Naive B cell (primary cell): ENCODE measurements at regions not wholly inside any gene's neighbourhood (a gene's known extent, or its start where the extent isn't known, plus 50 kb on each side); places are given as distances from the start of the nearest gene placed in this dataset.
"Not testable (repeated sequence)": the region's sequence is repeated elsewhere in the genome, so short reads cannot be mapped to it uniquely, and the experiment has no call there.

Experiments
- ATAC-seq, 2 donors: fragments of 150-1000 bp; cut with Tn5 transposase; 2 replicates each; pipeline ENCODE4 v1.10.0; 2021; ENCODE audit warnings: low read depth in 2 of 2, mild to moderate bottlenecking in 2 of 2, moderate library complexity in 2 of 2
- DNase-seq: peaks from one replicate; pipeline ENCODE4 v3.0.0; 2022
- H3K27ac Mint-ChIP-seq, 6 donors: one replicate each; pipeline ENCODE4 v1.8.0; 2020 to 2022; ENCODE audit warnings: mild to moderate bottlenecking in 6 of 6, mixed read lengths in 6 of 6, moderate library complexity in 5 of 6, inconsistent platforms in 2 of 6
- H3K27me3 Mint-ChIP-seq, 3 donors: one replicate each; pipeline ENCODE4 v1.8.0; 2021 to 2022; ENCODE audit warnings: mixed read lengths in 3 of 3, mild to moderate bottlenecking in 1 of 3
- H3K36me3 Mint-ChIP-seq, 2 donors: one replicate each; pipeline ENCODE4 v1.8.0; 2020 to 2022; ENCODE audit warnings: mixed read lengths in 2 of 2, inconsistent platforms in 1 of 2, mild to moderate bottlenecking in 1 of 2
- H3K4me1 Mint-ChIP-seq, 3 donors: one replicate each; pipeline ENCODE4 v1.8.0; 2020 to 2022; ENCODE audit warnings: mixed read lengths in 3 of 3, inconsistent platforms in 1 of 3, mild to moderate bottlenecking in 1 of 3, moderate library complexity in 1 of 3
- H3K4me3 Mint-ChIP-seq, 8 donors: one replicate each; pipeline ENCODE4 v1.8.0; 2020 to 2022; ENCODE audit warnings: mild to moderate bottlenecking in 8 of 8, mixed read lengths in 8 of 8, moderate library complexity in 8 of 8, inconsistent platforms in 2 of 8
- H3K9me3 Mint-ChIP-seq, 7 donors: one replicate each; pipeline ENCODE4 v1.8.0; 2020 to 2022; ENCODE audit warnings: mixed read lengths in 7 of 7, mild to moderate bottlenecking in 5 of 7, inconsistent platforms in 2 of 7, moderate library complexity in 1 of 7

DNA sequence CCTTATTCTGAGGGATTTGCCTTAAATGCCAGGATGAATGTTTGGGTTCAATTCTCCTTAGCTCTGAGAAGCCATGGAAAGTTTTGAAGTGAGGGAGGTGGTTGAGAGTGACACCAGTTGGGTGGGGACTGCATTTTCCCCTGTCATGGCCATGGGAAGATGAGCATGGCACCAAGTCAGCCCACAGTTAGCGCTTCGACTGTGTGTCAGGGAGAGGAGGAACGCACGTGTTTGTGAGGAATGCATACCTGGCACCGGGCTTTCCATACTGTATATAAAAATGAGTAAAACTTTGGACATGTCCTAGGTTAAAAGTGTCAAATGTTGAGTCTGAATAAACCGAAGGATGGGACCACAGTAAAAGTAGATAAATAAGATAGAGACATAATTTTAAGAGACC lies 187.5 kb upstream of the KL start:
- no peaks in the 10 kb centered on the region for H3K36me3 Mint-ChIP-seq
- peaks cover 0 to 12% (median 4%) of the 10 kb centered on the region in 7 donors for H3K9me3 Mint-ChIP-seq
- H3K4me1 Mint-ChIP-seq, result no peaks in the 10 kb centered on the region
- no peak overlapping the region for H3K27ac Mint-ChIP-seq
- H3K27me3 Mint-ChIP-seq, result peaks cover 0 to 9% (median 0%) of the 10 kb centered on the region in 3 donors
- ATAC-seq (no peak), DNase-seq (no peak)
- no peak overlapping the region for H3K4me3 Mint-ChIP-seq

DNA sequence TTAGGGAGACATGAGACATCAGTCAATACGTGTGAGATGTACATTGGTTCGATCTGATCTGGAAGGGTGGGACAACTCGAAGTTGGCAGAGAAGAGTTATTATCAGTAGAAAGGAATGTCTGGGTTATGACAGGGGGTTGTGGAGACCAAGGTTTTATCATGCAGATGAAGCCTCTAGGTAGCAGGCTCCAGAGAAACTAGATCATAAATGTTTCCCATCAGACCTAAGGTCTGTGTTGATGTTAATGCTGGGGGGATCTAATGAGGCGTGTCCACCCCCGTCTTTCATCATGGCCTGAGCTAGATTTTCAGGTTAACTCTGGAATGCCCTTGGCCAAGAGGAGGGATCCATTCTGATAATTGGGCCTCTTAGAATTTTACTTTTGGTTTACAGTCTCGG lies 187.0 kb upstream of the KL start:
- Mint-ChIP-seq H3K27ac (no peak overlapping the region), H3K4me3 (no peak overlapping the region), H3K9me3 (peaks cover 0 to 18% (median 10%) of the 10 kb centered on the region in 7 donors), H3K36me3 (no peaks in the 10 kb centered on the region), H3K27me3 (peaks cover 0 to 9% (median 0%) of the 10 kb centered on the region in 3 donors), H3K4me1 (no peaks in the 10 kb centered on the region)
- no peak for DNase-seq
- ATAC-seq, result no peak

DNA sequence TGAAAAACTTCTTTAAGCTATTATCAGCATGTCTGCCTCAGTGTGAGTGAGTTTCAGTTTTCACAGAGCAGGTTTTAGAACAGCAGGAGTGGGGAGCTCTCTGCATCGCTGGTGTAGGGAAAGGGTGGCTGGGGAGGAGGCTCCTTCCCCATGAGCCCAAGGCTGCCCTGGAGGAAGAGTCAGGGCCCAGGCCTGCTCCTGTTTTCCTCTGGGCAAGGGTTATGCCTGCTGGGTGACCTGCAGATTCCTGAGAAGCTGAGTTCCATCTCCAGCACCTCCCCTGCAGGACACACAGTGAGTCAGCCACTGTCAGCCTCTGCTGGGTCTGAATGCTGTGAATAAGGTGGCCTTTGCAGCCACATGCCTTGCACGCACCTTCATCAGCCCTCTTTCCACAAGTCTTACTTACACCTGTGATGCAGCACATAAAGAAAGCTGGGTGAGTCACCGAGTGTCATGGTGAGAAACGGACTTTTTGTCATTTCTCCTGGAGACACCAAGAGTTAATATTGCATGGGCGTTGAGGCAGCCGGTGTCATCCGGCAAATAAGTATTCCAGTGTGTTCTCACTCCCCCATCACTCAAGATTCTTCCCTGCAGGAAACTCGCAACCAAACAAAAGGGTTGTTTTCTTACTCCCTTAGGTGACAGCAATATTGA lies 186.4 kb upstream of the KL start:
- Mint-ChIP-seq H3K9me3 (peaks cover 0 to 22% (median 11%) of the 10 kb centered on the region in 7 donors), H3K36me3 (no peaks in the 10 kb centered on the region), H3K4me3 (no peak overlapping the region), H3K4me1 (no peaks in the 10 kb centered on the region), H3K27me3 (peaks cover 0 to 9% (median 0%) of the 10 kb centered on the region in 3 donors), H3K27ac (no peak overlapping the region)
- no peak for ATAC-seq
- DNase-seq, result no peak

DNA sequence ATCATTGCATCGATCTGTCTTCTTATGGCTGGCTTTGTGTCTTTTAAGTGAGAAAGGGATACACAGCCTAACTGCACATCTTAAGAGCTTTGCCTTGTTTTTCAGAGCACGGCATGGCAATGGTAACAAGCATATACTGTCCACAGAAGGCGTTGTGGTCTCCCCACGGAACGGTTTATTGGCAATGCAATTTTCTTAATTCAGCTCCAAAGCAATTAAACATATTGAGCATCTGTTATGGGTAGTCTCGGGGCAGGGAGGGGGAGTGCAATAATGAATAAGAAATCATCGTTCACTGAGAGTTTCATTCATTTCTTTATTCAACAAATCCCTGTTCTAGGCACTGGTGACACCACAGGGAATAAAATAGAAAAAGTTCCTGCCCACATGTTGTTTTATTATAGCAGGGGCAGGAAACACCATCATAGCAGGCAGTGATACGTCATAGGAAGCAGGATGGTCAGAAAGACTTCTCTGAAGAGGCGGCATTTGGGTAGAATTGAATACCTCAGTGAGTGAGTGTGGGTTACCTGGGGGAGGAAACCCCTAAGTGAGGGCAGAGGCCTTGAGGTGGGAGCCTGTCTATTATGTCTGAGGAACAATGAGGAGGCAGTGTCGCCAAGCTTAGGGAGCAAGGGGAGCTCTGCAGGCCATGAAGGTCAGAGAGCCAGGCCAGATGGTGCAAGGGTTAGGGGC lies 185.7 kb upstream of the KL start:
- H3K9me3 Mint-ChIP-seq, result peaks cover 0 to 24% (median 12%) of the 10 kb centered on the region in 7 donors
- no peak for ATAC-seq
- no peak overlapping the region for H3K27ac Mint-ChIP-seq
- DNase-seq, result no peak
- H3K27me3 Mint-ChIP-seq, result peaks cover 0 to 9% (median 0%) of the 10 kb centered on the region in 3 donors
- no peaks in the 10 kb centered on the region for H3K36me3 Mint-ChIP-seq
- no peaks in the 10 kb centered on the region for H3K4me1 Mint-ChIP-seq
- no peak overlapping the region for H3K4me3 Mint-ChIP-seq

DNA sequence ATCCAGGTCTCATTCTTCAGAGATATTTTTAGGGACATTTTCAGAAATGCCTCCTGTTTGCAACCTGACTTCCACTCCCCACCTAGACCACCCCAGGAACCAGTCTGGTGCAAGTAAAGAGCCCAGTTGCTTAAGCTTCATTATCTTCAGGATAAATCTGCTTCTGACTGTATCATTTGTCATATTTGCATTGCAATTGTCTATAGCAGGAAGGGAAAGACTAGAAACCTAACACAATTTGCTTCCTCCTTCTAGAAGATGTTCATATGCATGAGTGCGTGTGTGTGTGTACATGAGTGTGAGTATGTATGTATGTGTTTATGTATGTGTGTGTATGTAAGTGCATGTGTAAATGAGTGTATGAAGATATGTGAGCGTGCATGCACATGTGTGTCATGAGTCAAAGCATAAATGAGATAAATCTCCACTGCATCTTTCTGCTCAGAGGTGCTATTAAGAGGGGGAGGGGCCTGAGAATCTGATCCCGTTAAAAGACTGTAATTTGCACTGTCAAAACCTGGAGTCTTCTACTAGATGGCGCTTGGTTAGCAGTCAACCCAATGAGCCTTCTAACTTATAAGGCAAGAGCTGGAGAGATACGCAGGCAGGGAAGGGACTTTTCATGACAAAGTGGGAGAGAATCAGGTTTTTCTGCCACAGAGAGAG lies 178.8 kb upstream of the KL start:
- no peak for ATAC-seq
- H3K4me1 Mint-ChIP-seq, result peaks cover 15 to 25% (median 22%) of the 10 kb centered on the region in 3 donors
- peak overlapping the region in 2 of 8 donors; percentile 35 to 37 for H3K4me3 Mint-ChIP-seq
- peak overlapping the region in 3 of 6 donors; percentile 36 to 78 (median 44) for H3K27ac Mint-ChIP-seq
- H3K27me3 Mint-ChIP-seq, result no peaks in the 10 kb centered on the region
- H3K36me3 Mint-ChIP-seq, result no peaks in the 10 kb centered on the region
- H3K9me3 Mint-ChIP-seq, result peaks cover 5 to 30% (median 16%) of the 10 kb centered on the region in 7 donors
- no peak for DNase-seq

DNA sequence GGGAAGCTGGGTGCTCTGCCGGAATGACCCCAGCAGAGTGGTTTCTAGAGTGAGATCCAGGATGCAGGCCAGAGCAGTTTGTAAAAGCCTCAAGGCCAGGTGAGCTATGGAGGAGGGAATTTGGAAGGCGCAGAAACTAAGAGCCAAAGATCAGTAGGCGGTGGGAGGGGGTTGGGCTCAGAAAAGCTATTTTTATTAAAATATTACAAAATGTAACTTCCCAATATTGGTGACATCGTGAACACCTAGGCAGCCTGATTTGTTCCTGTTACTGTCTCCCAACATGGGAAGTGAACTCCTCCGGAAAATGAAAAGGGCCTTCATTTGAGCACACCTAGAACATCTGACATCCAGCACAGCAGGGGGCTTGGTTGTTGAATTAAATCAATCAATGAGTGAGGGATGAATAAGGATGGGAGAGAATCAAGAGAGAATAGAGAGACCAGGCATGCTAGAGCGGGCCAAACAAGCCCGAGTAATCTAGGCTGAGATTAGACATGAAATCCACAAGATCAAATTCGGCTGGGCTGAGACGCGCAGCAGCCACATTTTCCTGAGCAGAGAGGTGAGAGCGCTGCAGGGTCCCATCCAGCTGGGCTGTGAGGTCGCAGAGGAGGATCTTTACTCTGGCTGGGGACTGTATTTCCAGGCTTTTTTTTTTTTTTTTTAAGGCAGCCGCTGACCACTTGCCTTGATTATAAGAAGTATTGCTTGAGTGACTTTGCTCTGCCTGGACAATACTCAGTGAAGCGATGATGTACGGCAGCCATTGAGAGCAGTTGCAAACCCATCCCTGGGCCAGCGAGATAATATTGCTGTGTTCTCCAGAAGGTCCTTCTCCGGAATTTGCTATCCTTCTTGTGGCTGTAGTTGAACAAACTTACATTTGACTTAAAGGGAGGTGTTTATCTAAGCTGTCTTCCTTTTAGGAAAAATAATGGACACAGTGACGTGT lies 178.0 kb upstream of the KL start:
- DNase-seq (no peak), ATAC-seq (no peak)
- Mint-ChIP-seq H3K27me3 (no peaks in the 10 kb centered on the region), H3K9me3 (peaks cover 5 to 30% (median 16%) of the 10 kb centered on the region in 7 donors), H3K36me3 (no peaks in the 10 kb centered on the region), H3K27ac (peak overlapping the region in 5 of 6 donors; percentile 12 to 78 (median 36)), H3K4me3 (peak overlapping the region in 3 of 8 donors; percentile 35 to 64 (median 59)), H3K4me1 (peaks cover 15 to 25% (median 22%) of the 10 kb centered on the region in 3 donors)

DNA sequence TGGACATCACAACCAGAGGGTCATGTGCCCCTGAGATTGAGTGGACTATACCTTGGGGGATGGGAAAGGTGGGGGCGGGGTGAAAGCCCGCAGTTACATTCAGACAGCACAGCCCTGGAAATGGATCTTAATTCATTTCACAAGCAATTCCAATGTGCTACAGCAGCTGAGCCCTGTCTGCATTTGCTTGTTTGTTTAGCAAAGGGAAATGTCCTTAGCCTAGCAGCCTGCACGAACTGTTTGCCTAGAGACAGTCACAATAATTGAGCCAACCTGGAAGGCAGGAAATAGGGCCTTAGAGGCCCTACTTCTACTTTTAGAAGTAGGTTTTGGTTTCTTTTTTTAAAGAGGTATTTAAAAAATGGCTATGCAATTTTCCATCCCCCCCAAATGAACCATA lies 177.3 kb upstream of the KL start:
- ATAC-seq (peak; percentile 42 to 52), DNase-seq (peak; percentile 8)
- Mint-ChIP-seq H3K4me1 (peaks cover 15 to 25% (median 22%) of the 10 kb centered on the region in 3 donors), H3K4me3 (peak overlapping the region in 1 of 8 donors; percentile 32), H3K9me3 (peaks cover 4 to 23% (median 9%) of the 10 kb centered on the region in 7 donors), H3K36me3 (no peaks in the 10 kb centered on the region), H3K27ac (peak overlapping the region in 3 of 6 donors; percentile 36 to 76 (median 64)), H3K27me3 (no peaks in the 10 kb centered on the region)

DNA sequence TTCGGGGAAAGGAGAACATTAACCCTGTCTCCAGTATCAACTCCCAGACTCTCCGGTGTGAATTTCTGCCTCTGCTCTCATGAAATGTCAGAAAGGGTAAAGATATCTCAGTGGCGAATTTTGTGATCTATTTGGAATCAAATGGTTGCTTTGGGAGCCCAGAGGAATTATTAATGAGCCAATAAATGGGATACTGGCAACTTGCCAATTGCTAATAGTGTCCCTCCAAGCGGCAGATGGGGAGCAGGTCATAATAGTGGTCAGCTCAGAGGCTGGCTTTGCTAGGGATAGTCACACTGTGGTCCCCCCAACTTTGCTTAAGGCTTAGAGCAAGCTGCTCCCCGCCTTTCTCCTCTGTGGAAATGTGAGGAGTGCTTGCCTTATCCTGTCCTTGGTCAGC lies 176.1 kb upstream of the KL start:
- Mint-ChIP-seq H3K36me3 (peaks cover 0 to 11% of the 10 kb centered on the region in 2 donors), H3K4me3 (no peak overlapping the region)
- ATAC-seq, result no peak

DNA sequence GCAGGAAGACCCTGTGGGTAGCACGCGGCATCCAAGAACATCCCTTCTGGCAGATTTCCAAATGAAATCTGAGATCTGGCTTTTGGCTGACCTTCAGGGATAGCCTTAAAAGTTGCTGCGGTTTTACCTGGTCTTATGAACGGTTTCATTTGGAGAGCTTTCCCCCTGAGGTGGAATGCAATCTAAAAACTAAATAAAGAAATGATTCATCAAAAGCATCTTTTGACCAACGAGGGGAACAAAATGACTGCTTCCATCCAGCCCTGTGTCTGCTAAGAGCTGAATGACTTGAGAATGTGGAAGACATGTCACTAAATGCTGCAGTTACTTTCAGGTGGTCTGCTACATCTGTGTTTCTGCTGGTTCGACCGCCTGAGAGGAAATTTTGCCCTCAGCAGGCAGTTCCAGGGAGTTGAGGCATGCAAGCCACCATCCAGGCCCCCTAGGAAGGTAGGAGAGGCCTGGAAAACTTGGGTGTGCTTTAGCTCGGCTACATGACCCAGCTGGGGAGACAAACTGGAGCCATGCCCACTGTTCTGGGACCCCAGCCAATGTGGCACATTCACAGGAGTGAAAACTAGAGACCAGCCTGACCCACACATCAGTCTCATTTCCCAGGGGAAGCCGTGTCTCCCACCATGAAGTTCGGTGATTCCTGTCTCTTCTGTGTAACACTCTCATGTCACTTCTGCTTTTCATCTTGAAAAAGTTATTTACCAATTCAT lies 175.1 kb upstream of the KL start:
- H3K9me3 Mint-ChIP-seq, result peaks cover 0 to 7% (median 3%) of the 10 kb centered on the region in 7 donors
- peaks cover 0 to 11% of the 10 kb centered on the region in 2 donors for H3K36me3 Mint-ChIP-seq
- DNase-seq (no peak), ATAC-seq (no peak)
- no peak overlapping the region for H3K27ac Mint-ChIP-seq
- no peak overlapping the region for H3K4me3 Mint-ChIP-seq
- no peaks in the 10 kb centered on the region for H3K27me3 Mint-ChIP-seq
- H3K4me1 Mint-ChIP-seq, result peaks cover 15 to 25% (median 22%) of the 10 kb centered on the region in 3 donors

More for the DNA sequence above, 176.1 kb upstream of the KL start:
- Mint-ChIP-seq H3K27ac (no peak overlapping the region), H3K9me3 (peaks cover 4 to 16% (median 8%) of the 10 kb centered on the region in 7 donors), H3K4me1 (peaks cover 15 to 25% (median 22%) of the 10 kb centered on the region in 3 donors), H3K27me3 (no peaks in the 10 kb centered on the region)
- DNase-seq, result no peak

DNA sequence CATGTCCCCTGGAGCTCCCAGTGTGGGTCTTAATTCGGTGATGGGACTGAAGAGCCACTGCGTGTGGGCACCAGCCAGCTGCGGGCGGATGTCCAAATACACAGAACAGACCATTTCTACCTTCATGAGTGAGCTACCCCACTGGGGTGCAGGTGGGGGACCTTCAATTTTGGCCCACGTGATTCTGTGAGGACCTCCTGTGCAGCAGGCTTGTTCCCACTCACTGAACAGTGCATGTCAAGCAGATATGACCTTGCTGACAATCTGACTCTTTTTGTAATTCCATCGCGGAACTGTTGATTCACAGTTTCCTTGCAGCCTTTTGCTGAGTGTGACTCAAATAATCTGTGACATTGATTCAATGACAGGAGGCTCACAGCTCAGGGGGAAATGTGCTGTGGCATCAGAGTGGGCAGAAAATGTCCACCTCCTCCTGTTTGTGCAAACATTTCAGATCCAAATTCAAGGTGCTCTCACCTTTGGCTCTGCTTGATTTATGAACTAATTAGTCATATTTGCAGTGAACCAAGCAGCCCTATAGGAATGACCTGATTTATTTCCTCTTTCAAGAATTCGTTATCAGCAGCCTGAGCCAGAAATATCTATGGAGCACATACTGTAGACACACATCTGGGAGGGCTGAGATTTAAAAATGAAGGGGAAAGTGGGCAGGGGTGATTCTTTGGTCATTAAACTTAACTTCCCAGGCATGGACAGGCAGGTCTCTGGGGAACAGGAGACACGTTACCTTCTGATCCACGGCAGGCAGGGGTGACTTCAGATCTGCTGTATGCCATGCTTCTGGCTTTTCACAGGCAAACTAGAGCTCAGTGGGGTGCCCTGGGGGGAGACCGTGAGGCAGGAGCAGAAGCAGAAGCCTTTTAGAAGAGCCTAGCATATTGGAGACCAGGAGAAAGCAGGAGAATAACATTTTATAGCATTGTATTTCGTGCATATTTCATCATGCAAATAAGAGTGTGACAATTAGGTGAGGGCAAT lies 170.0 kb upstream of the KL start:
- Mint-ChIP-seq H3K4me3 (no peak overlapping the region), H3K9me3 (peaks cover 0 to 7% (median 2%) of the 10 kb centered on the region in 7 donors), H3K27me3 (peaks cover 0 to 9% (median 6%) of the 10 kb centered on the region in 3 donors), H3K4me1 (peaks cover 0 to 5% (median 4%) of the 10 kb centered on the region in 3 donors), H3K27ac (no peak overlapping the region), H3K36me3 (peaks cover 0 to 11% of the 10 kb centered on the region in 2 donors)
- ATAC-seq, result no peak
- DNase-seq, result no peak

DNA sequence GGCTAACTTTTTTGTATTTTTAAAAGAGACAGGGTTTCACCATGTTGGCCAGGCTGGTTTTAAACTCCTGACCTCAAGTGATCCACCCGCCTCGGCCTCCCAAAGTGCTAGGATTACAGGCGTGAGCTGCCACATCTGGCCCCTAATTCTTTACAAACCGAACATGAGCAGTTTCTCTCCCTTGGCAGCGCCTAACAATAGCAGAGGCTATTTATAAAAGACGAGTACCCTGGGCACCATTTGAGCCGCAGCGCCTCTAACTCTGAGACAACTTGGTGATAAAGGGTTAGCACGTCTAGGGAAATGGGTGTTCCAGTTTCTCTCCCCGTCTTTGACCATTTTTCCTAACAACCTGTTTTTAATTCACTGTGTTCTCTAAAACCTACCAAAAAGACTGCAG lies 168.2 kb upstream of the KL start:
- not testable (repeated sequence) for H3K27ac Mint-ChIP-seq, H3K4me3 Mint-ChIP-seq, DNase-seq, H3K9me3 Mint-ChIP-seq, H3K4me1 Mint-ChIP-seq, ATAC-seq
- Mint-ChIP-seq H3K36me3 (peaks cover 0 to 11% of the 10 kb centered on the region in 2 donors), H3K27me3 (peaks cover 0 to 10% (median 9%) of the 10 kb centered on the region in 3 donors)
